Stimulated activated CD8-positive, alpha-beta memory T cell treated with anti-CD3 and anti-CD28 coated beads, Interleukin-12 subunit alpha, Interleukin-12 subunit beta, amount 100 ng/mL, for 24 hours (primary cell): ENCODE measurements at regions not wholly inside any gene's neighbourhood (a gene's known extent, or its start where the extent isn't known, plus 50 kb on each side); places are given as distances from the start of the nearest gene placed in this dataset.

Source experiments
- DNase-seq: peaks from one replicate; pipeline ENCODE4 v3.0.0-alpha.2; 2020; ENCODE audit errors: extremely low read depth

GRCh38 chrX:16496175-16496574, 153.8 kb upstream of the S100G start:
- no peak for DNase-seq

DNA sequence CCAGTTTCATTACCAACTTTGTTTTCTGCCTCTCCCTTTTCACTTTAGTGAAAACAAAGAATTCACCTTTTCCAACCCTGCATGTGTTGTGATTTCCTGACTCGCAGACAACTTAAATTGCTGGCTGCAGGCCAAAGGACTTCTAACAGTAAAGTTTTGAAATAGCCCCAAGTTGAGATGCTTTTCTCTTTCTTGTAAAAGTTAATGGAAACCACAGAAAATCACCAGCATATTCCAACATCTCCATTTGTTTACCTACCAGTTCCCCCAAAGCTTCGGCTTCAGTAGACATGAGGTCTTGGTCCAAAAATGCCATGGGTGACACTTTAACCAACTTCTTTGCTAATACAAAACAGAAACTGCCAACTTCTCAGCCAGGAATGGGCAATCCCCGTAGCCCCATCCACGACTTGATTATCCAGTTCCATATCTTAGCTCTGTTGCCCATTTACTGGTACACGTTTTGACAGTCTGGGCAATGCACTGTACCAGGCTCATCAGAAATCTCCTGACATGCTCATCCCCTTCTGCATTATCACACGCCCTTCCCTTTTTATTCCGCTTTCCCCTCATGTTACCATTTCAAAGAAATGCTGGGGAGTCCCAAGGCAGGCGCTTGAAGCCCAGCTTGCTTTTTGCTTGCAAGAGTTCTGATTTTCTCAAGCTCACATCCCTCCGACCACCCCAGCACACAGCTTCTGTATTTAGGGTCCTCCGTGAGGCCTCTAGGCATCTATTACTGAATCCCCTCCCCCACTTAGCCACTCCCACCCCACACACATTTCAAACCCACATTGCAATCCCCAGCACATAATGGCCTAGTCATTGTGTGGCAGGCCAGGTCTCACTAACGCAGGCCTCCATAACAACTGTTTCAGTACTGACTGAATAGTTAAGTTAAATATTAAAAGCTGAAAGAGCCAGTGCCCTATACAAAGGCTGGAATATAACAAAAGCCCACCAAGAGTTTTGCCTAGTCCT, 137.9 kb upstream of the S100G start:
- no peak for DNase-seq

DNA sequence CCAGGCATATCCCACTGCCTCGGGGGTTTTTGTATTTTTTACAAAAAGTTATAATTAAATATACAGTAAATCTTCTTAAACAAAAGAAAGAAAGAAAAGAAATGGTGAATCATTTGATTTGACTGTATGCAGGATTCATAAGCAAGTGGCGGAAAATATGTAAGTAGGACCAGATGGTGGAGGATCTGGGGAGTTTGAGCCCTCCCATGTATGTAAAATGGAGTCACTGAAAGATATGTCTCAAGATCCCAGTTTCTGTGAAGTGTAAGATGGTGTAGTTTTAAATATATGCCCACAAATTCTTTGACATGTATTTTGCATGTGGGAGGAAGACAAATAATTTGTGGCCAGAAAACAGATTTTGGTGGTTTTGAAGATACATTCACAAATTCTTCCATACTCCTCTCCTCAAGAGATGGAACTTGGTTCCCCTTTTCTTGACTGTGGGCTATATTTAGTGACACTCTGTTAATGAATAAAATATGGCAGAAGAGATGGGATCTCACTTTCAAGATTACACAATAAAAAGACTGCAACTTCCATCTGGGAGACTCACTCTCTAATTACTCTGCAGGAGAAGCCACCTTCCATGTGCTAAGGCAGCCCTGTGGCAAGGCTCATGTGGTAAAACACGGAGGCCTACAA, 133.6 kb upstream of the S100G start:
- no peak for DNase-seq

GRCh38 chrX:16517039-16517605, 132.8 kb upstream of the S100G start:
- DNase-seq = no peak

- DNase-seq = no peak
These were observed 131.8 kb upstream of the S100G start for GRCh38 chrX:16518131-16518530.

GRCh38 chrX:16524316-16524715, 125.6 kb upstream of the S100G start:
- DNase-seq = no peak

- DNase-seq = no peak
These were observed 124.0 kb upstream of the S100G start for GRCh38 chrX:16526003-16526402.

DNA sequence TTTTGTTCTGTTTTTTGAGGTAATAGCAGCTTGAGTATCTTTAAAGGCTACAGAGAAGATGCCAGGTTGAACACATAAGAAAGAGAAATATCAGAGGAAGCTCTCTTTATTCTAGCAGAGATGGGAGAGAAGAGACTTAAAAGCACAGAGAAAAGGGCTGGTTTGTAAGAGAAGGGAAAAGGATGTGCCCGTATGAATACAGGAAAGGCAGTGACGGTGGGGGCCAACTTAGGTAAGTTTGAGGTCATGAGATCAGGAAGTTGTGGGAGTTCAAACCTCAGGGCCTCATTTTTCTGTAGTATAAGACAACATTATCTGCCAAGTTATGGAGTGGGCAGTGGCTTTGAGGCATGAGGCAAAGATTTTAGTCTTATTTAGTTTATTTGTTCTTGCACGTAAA, 121.3 kb upstream of the S100G start:
- DNase-seq = no peak
